Coronary artery (tissue), 2 donors: ENCODE measurements at regions not wholly inside any gene's neighbourhood (a gene's known extent, or its start where the extent isn't known, plus 50 kb on each side); places are given as distances from the start of the nearest gene placed in this dataset.

Source experiments
- DNase-seq: peaks from one replicate; pipeline ENCODE4 v3.0.0-alpha.2; 2017; ENCODE audit warnings: low spot score
- H3K27ac ChIP-seq, 2 donors: fragments of 200-600 bp; sonication (generic); one replicate each; pipeline ENCODE4 v1.5.1; 2016 to 2019
- H3K4me3 ChIP-seq: fragments of 200-600 bp; sonication (generic); 2 replicates; pipeline ENCODE4 v1.5.1; 2016; ENCODE audit warnings: mild to moderate bottlenecking, moderate library complexity
- TF ChIP-seq, protein P1 (sequence below): fragments of 200-600 bp; sonication (generic); IDR thresholded peaks from one replicate; pipeline ENCODE4 v1.5.1; 2019; ENCODE audit warnings: antibody characterized with exemption

DNA sequence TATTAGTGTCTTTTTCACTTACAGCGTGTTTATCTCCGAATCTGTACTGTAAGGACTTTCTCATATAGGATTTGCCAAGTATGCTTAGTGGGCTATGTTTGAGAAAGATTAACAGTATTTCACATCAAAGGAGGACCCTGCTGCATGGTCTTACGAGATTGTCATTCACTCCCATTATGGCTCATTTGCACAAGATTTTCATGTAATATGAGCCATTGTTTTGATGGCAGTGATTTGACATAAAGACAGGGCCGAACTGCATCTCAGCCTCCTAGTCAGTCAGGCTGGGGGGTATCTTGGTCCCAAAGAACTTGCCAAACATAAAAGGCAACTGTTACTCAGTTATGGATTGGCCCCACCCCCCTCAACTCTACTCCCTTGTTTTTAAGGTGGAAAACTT lies 205.9 kb downstream of the ZIC1 start:
- DNase-seq, result no peak
- TF ChIP-seq, protein P1, sequence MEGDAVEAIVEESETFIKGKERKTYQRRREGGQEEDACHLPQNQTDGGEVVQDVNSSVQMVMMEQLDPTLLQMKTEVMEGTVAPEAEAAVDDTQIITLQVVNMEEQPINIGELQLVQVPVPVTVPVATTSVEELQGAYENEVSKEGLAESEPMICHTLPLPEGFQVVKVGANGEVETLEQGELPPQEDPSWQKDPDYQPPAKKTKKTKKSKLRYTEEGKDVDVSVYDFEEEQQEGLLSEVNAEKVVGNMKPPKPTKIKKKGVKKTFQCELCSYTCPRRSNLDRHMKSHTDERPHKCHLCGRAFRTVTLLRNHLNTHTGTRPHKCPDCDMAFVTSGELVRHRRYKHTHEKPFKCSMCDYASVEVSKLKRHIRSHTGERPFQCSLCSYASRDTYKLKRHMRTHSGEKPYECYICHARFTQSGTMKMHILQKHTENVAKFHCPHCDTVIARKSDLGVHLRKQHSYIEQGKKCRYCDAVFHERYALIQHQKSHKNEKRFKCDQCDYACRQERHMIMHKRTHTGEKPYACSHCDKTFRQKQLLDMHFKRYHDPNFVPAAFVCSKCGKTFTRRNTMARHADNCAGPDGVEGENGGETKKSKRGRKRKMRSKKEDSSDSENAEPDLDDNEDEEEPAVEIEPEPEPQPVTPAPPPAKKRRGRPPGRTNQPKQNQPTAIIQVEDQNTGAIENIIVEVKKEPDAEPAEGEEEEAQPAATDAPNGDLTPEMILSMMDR, result no peak
- Histone ChIP-seq H3K4me3 (no peak overlapping the region), H3K27ac (no peak overlapping the region)

DNA sequence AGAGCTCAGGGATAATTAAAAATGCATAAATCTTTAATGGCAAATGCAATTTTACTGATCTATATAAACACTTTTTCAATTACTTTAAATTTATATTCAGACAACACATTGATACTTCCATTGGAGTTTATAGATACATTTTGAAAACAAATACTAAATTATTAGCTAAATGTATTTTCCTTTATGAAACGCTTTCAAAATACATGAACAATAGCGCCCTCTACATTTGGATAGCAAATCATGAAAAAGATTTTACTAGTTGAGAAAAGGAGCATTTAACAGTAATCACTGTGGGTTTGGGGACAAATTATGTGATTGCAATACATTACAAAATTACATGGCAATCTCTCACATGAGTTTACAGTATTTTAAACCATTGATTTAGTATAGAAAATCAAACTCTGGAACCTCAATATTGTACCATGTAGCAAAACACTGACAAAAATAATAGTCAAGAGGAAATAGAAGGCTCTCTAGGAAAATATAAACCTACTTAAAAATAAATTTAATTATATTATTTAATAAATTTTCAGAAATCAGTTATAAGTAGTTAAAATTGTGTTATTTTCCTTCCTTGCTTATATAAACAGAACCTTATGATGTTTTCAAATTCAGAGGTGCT lies 207.9 kb downstream of the ZIC1 start:
- TF ChIP-seq, protein P1, result no peak
- no peak overlapping the region for H3K27ac ChIP-seq
- no peak overlapping the region for H3K4me3 ChIP-seq
- no peak for DNase-seq

DNA sequence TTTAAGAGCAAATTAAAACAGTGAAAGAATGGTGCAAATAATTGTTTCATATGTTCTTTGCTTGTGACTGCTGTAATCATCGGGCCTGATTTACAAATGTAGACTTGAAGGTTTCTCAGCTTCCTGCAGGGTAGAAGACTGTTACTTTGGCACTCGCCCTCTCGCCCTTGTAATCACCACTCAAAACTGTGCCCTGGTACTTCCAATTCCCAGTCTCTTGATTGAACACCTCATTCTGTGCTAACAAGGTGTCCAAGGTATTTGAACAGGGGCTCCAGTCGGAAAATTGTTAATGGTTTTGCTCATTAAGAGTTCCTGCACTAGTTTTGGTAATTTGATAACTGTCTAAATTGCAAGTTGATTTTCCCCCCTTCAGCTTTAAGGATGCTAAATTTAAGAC lies 209.5 kb downstream of the ZIC1 start:
- TF ChIP-seq, protein P1, result no peak
- Histone ChIP-seq H3K27ac (no peak overlapping the region), H3K4me3 (no peak overlapping the region)
- no peak for DNase-seq

DNA sequence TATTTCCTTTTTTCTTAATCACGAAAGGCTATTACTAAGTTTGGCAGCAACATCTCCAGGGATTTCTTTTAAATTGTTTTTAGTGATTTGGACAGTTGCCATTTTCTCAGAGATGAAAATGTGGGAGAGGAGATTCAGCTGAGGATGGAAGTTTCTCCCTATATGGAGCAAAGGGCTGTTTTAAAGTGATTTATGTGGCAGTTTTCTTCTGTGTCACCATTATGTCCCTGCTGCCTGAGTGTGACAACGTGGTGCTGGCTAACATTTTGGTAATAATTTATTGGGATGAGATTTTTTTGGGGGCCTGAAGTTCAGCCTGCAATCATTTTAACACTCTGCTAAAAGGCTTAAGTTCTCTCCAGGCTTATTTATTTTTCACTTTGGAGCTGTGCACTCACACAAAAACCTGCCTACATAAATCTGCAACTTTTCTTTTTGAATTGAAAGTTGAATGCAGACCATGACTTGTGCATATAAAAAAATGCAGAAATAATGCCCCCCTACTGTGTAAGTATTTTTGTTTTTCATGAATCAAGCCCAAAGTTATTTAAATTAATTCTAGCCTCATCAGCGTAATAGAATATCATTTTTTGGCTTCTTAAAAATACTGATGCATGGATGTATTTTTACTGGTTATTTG lies 210.9 kb downstream of the ZIC1 start:
- TF ChIP-seq, protein P1, result no peak
- DNase-seq, result no peak
- no peak overlapping the region for H3K27ac ChIP-seq
- no peak overlapping the region for H3K4me3 ChIP-seq

DNA sequence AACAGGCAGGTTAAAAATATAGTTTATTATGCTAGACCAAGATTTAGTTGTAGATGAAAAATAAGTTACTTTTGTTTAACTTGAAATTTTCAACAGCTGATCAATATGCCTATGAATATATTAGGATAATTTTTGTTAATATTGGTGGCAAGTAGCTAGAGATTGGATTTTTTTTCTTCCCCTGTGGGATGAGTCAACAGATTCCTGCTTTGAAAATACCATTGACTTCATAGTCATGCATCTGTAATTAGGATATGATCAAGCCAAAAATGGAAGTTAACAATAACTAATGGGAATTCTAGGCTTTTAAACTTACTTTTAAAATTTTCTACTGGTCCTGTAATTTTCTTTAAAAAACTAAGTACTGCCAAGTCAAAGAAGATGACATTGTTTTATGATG lies 211.7 kb downstream of the ZIC1 start:
- Histone ChIP-seq H3K27ac (no peak overlapping the region), H3K4me3 (no peak overlapping the region)
- TF ChIP-seq, protein P1, result no peak
- DNase-seq, result no peak

DNA sequence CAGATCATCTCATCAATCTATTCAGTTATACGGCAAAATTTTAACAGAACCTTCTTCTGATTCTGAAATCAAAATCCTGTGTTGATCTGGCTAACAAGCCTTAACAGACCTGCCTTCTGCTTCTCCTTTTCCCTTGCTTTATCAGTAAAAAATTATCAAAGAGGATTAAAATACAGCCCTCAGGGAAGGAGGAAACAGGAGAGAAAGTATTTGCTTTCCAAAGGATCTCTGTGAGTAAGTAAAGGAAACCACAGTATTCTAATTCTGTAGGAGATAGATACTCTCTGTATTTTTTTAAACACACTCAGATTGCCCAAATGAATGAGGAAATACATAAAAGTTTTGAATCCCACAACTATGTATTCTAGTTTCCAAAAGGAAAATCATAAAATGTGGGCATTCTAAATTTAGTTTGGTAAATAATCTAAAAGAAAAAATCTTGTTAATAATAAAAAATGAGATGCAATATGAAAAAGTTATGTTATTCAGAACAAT lies 221.8 kb downstream of the ZIC1 start:
- TF ChIP-seq, protein P1, result no peak
- Histone ChIP-seq H3K4me3 (no peak overlapping the region), H3K27ac (no peak overlapping the region)
- DNase-seq, result no peak

DNA sequence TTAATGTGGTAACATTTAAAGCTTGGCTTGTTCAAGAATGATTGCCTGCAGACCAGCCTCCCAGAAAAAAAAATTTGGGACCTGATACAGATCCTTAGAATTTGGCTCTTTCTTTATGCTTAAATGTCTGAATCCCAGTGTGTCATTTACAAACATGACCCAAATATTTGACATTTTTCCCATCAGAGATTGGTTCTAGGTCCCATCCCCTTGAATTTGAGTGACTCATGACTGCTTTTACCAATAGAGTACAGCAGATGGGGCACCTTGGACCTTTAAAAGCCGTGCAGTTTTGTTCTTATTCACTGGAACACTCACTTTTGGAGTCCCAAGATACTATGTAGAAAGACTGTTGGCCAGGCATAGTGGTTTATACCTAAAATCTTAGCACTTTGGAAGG lies 231.6 kb downstream of the ZIC1 start:
- TF ChIP-seq, protein P1, result no peak
- DNase-seq, result no peak
- Histone ChIP-seq H3K27ac (no peak overlapping the region), H3K4me3 (no peak overlapping the region)
